Muscle of leg (tissue), 3 donors: ENCODE measurements at regions not wholly inside any gene's neighbourhood (a gene's known extent, or its start where the extent isn't known, plus 50 kb on each side); places are given as distances from the start of the nearest gene placed in this dataset.
A peak's percentile ranks its signal among the peaks of the same experiment; 100 is the strongest.

Experiments used
- DNase-seq: peaks from one replicate; pipeline ENCODE4 v3.0.0; 2013
- H3K27ac ChIP-seq: one replicate; pipeline ENCODE4 v1.5.1; 2013; ENCODE audit warnings: mild to moderate bottlenecking, low read length, control low read depth
- H3K27me3 ChIP-seq: one replicate; pipeline ENCODE4 v1.6.1; 2013; ENCODE audit warnings: low read length; ENCODE audit not compliant: control insufficient read depth, insufficient read depth
- H3K36me3 ChIP-seq: one replicate; pipeline ENCODE4 v1.6.1; 2013; ENCODE audit warnings: low read length; ENCODE audit not compliant: control insufficient read depth, insufficient read depth
- H3K4me1 ChIP-seq: one replicate; pipeline ENCODE4 v1.6.1; 2013; ENCODE audit warnings: low read length; ENCODE audit not compliant: control insufficient read depth, insufficient read depth
- H3K4me3 ChIP-seq: one replicate; pipeline ENCODE4 v1.5.1; 2013; ENCODE audit warnings: low read length, control low read depth
- H3K9me3 ChIP-seq: replicated peaks from 2 replicates; pipeline ENCODE4 v1.6.1; 2013; ENCODE audit warnings: low read depth, low read length; ENCODE audit not compliant: control insufficient read depth
- WGBS: methylation state at CpG from one replicate; pipeline ENCODE4 v1.1.5; 2013; ENCODE audit warnings: missing lambda C conversion rate; ENCODE audit not compliant: insufficient coverage; 5-methylcytosine and 5-hydroxymethylcytosine counted together

- WGBS: no CpG with 5 or more reads among the region's 4 CpGs
Measured at GRCh38 chr1:81388435-81388834, 412.3 kb upstream of the ADGRL2 start.

GRCh38 chr1:81387446-81387845, 413.3 kb upstream of the ADGRL2 start:
- Histone ChIP-seq H3K4me1 (no peaks in the 10 kb centered on the region), H3K9me3 (no peaks in the 10 kb centered on the region), H3K4me3 (no peak overlapping the region), H3K27me3 (no peaks in the 10 kb centered on the region), H3K27ac (no peak overlapping the region), H3K36me3 (no peaks in the 10 kb centered on the region)
- WGBS: no CpG with 5 or more reads among the region's 4 CpGs
- DNase-seq: no peak

More at GRCh38 chr1:81388435-81388834, 412.3 kb upstream of the ADGRL2 start:
- no peak overlapping the region for H3K4me3 ChIP-seq
- no peak for DNase-seq
- H3K36me3 ChIP-seq: no peaks in the 10 kb centered on the region
- H3K27ac ChIP-seq: no peak overlapping the region
- no peaks in the 10 kb centered on the region for H3K27me3 ChIP-seq
- no peaks in the 10 kb centered on the region for H3K9me3 ChIP-seq
- H3K4me1 ChIP-seq: no peaks in the 10 kb centered on the region

DNA sequence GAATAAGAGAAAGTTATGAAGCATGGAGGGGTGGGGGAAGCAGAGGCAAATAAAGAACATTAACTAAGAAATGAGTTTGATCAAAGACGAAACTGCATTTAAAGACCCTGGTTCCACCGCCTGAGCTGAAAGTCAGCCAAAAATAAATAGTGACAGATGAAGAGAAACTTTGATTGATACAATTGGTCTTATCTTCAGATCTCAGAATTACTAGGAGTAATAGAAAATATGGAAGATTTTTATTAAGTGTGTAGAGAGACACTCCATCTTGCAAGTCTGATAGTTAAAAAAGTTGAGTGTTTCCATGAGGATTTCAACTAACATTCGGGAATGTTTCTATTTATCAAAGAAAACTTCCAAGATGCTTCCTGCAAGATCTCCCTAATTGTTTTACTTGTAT, 418.2 kb upstream of the ADGRL2 start:
- H3K27ac ChIP-seq: no peak overlapping the region
- WGBS: 80% methylated on average over 1 of the region's 3 CpGs
- no peaks in the 10 kb centered on the region for H3K27me3 ChIP-seq

GRCh38 chr1:81381881-81382280, 418.9 kb upstream of the ADGRL2 start:
- no peak for DNase-seq
- H3K4me3 ChIP-seq: no peak overlapping the region
- H3K27ac ChIP-seq: no peak overlapping the region
- no peaks in the 10 kb centered on the region for H3K4me1 ChIP-seq
- H3K36me3 ChIP-seq: no peaks in the 10 kb centered on the region
- no CpG with 5 or more reads among the region's 5 CpGs for WGBS
- no peaks in the 10 kb centered on the region for H3K9me3 ChIP-seq
- H3K27me3 ChIP-seq: no peaks in the 10 kb centered on the region

More for the DNA sequence above, 418.2 kb upstream of the ADGRL2 start:
- Histone ChIP-seq H3K4me1 (no peaks in the 10 kb centered on the region), H3K4me3 (no peak overlapping the region), H3K9me3 (no peaks in the 10 kb centered on the region), H3K36me3 (no peaks in the 10 kb centered on the region)
- DNase-seq: no peak

DNA sequence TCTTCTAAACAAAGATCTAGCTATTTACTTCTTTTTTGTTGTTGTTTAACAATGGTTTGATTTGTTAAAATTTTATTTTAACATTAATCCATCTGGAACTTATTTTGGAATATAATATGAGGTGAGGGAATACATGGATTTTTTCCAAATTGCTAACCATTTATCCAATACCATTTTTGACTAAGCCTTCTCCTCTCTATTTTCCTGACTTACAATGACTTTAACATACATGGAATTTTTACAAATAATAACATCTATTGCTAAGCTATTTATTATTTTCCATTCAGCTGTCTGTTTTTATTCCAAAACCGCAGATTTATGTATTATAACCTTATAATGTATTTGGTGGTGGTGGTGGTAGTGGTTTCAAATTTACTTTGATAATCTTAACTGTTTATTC, 420.3 kb upstream of the ADGRL2 start:
- Histone ChIP-seq H3K4me1 (no peaks in the 10 kb centered on the region), H3K27ac (no peak overlapping the region), H3K36me3 (no peaks in the 10 kb centered on the region), H3K4me3 (no peak overlapping the region), H3K27me3 (no peaks in the 10 kb centered on the region), H3K9me3 (no peaks in the 10 kb centered on the region)
- peak; percentile 60 for DNase-seq
- no CpG with 5 or more reads among the region's 1 CpG for WGBS

DNA sequence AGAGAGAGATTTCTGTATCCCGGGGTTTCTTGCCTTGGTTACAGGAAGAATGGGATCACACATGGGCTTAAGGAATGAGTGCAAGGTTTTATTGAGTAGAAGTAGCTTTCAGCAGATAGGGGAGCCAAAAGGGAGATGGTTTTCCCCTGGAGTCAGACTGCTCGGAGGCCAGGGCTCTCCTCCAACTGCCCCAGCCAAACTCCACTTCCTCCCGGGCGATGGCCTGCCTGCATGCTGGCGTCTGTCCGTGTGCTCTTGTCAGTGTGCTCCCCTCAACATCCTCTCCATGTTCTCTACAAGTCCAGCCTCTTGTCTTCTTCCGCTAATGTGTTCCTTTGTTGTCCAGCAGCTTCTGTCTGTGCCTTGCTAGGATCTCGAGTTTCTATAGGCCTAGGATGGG, 421.3 kb upstream of the ADGRL2 start:
- 22% methylated on average over 5 of the region's 8 CpGs for WGBS
- DNase-seq: peak; percentile 34

DNA sequence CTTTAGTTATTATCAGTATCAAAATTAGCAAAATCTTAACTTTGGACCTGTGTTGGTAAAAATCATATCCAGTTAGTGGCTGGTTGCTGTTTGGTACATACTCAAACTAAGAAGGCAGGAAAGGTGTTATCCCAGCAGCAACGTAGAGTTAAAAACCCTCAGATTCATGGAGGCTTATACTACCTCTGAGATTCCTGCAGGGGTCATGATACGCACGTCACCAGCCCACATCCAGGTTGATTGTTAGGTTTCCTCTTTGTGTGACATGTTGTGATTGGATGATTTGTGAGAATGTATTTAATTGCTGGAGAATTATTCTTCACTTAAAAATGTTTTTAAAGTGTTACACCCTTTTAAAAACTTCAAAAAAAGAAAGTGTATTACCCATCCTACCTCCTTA, 423.3 kb upstream of the ADGRL2 start:
- Histone ChIP-seq H3K4me3 (no peak overlapping the region), H3K4me1 (no peaks in the 10 kb centered on the region), H3K27ac (no peak overlapping the region), H3K27me3 (no peaks in the 10 kb centered on the region), H3K9me3 (no peaks in the 10 kb centered on the region), H3K36me3 (no peaks in the 10 kb centered on the region)
- no peak for DNase-seq
- 63% methylated on average over 1 of the region's 3 CpGs for WGBS

More for the DNA sequence above, 421.3 kb upstream of the ADGRL2 start:
- H3K9me3 ChIP-seq: no peaks in the 10 kb centered on the region
- no peak overlapping the region for H3K27ac ChIP-seq
- no peak overlapping the region for H3K4me3 ChIP-seq
- H3K36me3 ChIP-seq: no peaks in the 10 kb centered on the region
- no peaks in the 10 kb centered on the region for H3K4me1 ChIP-seq
- no peaks in the 10 kb centered on the region for H3K27me3 ChIP-seq

DNA sequence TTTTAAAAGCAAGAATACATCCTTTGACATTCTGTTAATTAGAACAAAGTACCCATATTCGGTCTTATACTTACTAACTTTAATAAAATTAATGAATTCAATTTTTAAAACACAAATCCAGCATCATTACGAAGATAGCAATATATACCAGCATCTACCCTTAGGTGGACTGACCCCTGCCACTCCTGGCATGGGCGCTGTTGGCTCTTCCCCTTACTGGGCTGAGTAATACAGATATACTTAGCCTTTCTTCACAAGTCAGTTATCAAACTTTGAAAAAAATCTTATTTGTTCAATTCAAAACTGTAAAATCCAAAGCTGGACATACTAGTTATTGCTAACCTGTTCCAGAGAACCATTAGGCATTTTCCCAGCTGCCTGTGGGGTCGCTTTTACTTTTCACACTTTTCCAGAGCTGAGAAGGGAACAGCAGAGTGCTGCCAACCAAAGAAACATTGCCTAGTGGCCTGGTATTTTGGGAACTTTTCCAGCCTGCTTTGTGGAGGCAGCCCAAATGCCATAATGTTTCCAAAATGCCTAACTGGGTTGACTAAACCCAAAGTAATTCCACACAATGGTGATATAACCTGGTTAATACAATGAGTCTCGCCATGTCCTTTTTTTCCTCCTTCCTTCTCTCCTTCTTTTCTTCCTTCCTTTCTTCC, 424.7 kb upstream of the ADGRL2 start:
- Histone ChIP-seq H3K4me1 (no peaks in the 10 kb centered on the region), H3K27ac (no peak overlapping the region), H3K27me3 (no peaks in the 10 kb centered on the region), H3K4me3 (no peak overlapping the region), H3K36me3 (no peaks in the 10 kb centered on the region), H3K9me3 (no peaks in the 10 kb centered on the region)
- 93% methylated on average over 4 of the region's 5 CpGs for WGBS
- DNase-seq: no peak

GRCh38 chr1:81374481-81374880, 426.3 kb upstream of the ADGRL2 start:
- Histone ChIP-seq H3K9me3 (no peaks in the 10 kb centered on the region), H3K4me1 (no peaks in the 10 kb centered on the region), H3K36me3 (no peaks in the 10 kb centered on the region), H3K27me3 (no peaks in the 10 kb centered on the region), H3K4me3 (no peak overlapping the region), H3K27ac (no peak overlapping the region)
- WGBS: 100% methylated on average over 4 of the region's 5 CpGs
- DNase-seq: no peak

DNA sequence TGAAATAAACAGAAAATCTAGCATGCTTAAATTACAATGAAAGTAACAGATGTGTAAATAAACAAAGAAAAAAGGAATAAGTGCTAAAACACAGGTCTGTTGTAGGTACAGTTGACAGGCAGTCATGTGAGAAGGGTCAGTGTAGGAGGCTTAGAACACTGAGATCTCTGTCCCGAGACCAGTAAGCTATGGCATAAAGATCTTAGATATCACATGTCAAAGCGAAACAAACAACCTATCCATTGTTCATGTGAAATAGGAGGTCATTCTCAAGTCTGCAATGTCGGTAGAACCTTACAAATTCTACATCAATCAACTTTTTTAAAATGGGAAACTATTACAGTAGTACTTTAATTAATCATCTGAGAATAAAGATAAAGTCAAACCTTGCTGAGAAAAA, 428.9 kb upstream of the ADGRL2 start:
- Histone ChIP-seq H3K27me3 (no peaks in the 10 kb centered on the region), H3K4me1 (no peaks in the 10 kb centered on the region), H3K36me3 (no peaks in the 10 kb centered on the region), H3K9me3 (no peaks in the 10 kb centered on the region), H3K4me3 (no peak overlapping the region), H3K27ac (no peak overlapping the region)
- DNase-seq: no peak
- no CpG with 5 or more reads among the region's 3 CpGs for WGBS

GRCh38 chr1:81369833-81370232, 430.9 kb upstream of the ADGRL2 start:
- DNase-seq: peak; percentile 86
- no peaks in the 10 kb centered on the region for H3K27me3 ChIP-seq
- H3K4me1 ChIP-seq: no peaks in the 10 kb centered on the region
- no peak overlapping the region for H3K27ac ChIP-seq
- H3K4me3 ChIP-seq: no peak overlapping the region
- no peaks in the 10 kb centered on the region for H3K36me3 ChIP-seq
- H3K9me3 ChIP-seq: no peaks in the 10 kb centered on the region
